Activated CD8-positive, alpha-beta T cell treated with anti-CD3 and anti-CD28 coated beads, Interleukin-2, amount 10 ng/mL, durations not matched to agents 7 days and 5 days (primary cell): ENCODE measurements at regions not wholly inside any gene's neighbourhood (a gene's known extent, or its start where the extent isn't known, plus 50 kb on each side); places are given as distances from the start of the nearest gene placed in this dataset.
"Not testable (repeated sequence)": the region's sequence is repeated elsewhere in the genome, so short reads cannot be mapped to it uniquely, and the experiment has no call there.

Source experiments
- ATAC-seq: fragments of 150-1000 bp; cut with Tn5 transposase; one replicate; pipeline ENCODE4 v1.10.0; 2021; ENCODE audit warnings: moderate library complexity
- CTCF ChIA-PET: fragments of 350-600 bp; sonication (Branson Sonifier 250); formaldehyde crosslinking; loops from one replicate; lab custom pipeline; 2021; ENCODE audit warnings: antibody characterized with exemption; lab: Charles Lee
- POLR2A ChIA-PET: fragments of 350-600 bp; sonication (Branson Sonifier 250); formaldehyde crosslinking; loops from one replicate; lab custom pipeline; 2021; ENCODE audit warnings: antibody characterized with exemption; lab: Charles Lee
- DNase-seq: peaks from one replicate; pipeline ENCODE4 v3.0.0-alpha.2; 2020
- H3K27ac Mint-ChIP-seq: one replicate; pipeline ENCODE4 v1.8.0; 2021; ENCODE audit warnings: mild to moderate bottlenecking, mixed read lengths
- H3K27me3 Mint-ChIP-seq: one replicate; pipeline ENCODE4 v1.8.0; 2021; ENCODE audit warnings: low read depth, mixed read lengths
- H3K36me3 Mint-ChIP-seq: one replicate; pipeline ENCODE4 v1.8.0; 2021; ENCODE audit warnings: low read depth, mixed read lengths
- H3K4me1 Mint-ChIP-seq: one replicate; pipeline ENCODE4 v1.8.0; 2021; ENCODE audit warnings: low read depth, mixed read lengths
- H3K4me3 Mint-ChIP-seq: one replicate; pipeline ENCODE4 v1.8.0; 2021; ENCODE audit warnings: mild to moderate bottlenecking, mixed read lengths
- H3K9me3 Mint-ChIP-seq: one replicate; pipeline ENCODE4 v1.8.0; 2022; ENCODE audit warnings: mixed read lengths; ENCODE audit not compliant: insufficient read depth

DNA sequence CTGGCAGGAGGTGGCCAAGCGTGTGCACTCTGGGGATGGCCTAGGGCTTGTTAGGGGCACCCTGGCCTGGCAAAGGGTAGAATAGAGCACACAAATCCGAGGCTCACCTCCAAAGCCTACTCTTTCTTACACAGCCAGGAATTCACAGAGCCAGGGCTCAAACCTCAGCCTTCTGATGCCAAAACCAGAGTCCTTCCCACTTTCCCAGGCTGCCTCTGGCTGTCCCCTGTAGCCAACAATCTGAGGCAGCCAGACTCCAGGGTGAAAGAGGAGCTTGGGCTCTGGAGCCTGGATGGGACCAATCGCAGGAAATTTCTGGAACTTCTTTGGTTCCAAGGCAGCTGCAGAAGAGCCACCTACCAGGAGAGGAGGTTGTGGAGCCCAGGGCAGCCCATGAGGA is 127.9 kb downstream of the COPRS start:
- ChIA-PET CTCF (no interaction called here), POLR2A (no interaction called here)
- Mint-ChIP-seq H3K4me1 (no peaks in the 10 kb centered on the region), H3K27me3 (peaks cover 3% of the 10 kb centered on the region), H3K9me3 (no peaks in the 10 kb centered on the region), H3K27ac (no peak overlapping the region), H3K4me3 (no peak overlapping the region), H3K36me3 (no peaks in the 10 kb centered on the region)
- DNase-seq (no peak), ATAC-seq (no peak)

DNA sequence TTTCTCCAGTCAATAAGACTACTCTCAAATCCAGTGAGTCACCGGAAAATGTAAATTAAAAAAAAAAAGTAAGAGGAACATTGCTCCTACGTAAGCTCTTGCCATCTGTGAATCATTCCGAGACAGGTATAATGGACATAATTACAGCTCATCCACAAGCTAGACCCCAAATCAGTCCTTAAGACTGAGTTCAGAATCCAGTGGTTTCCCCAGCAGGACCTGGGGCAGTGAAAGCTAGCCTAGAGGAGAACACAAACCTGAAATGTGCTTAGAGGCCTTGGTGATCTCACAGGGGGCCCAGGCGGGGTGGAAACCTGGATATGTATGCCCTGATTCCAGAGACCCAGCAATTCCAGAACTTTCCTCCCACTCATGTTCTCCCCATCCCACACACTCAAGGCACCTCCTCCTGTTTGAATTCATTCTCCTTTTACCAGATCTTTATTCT is 132.0 kb downstream of the COPRS start:
- ChIA-PET POLR2A (no interaction called here), CTCF (no interaction called here)
- DNase-seq (no peak), ATAC-seq (no peak)
- no peaks in the 10 kb centered on the region for H3K4me1 Mint-ChIP-seq
- no peak overlapping the region for H3K4me3 Mint-ChIP-seq
- no peaks in the 10 kb centered on the region for H3K27me3 Mint-ChIP-seq
- H3K27ac Mint-ChIP-seq = no peak overlapping the region
- no peaks in the 10 kb centered on the region for H3K36me3 Mint-ChIP-seq
- no peaks in the 10 kb centered on the region for H3K9me3 Mint-ChIP-seq

DNA sequence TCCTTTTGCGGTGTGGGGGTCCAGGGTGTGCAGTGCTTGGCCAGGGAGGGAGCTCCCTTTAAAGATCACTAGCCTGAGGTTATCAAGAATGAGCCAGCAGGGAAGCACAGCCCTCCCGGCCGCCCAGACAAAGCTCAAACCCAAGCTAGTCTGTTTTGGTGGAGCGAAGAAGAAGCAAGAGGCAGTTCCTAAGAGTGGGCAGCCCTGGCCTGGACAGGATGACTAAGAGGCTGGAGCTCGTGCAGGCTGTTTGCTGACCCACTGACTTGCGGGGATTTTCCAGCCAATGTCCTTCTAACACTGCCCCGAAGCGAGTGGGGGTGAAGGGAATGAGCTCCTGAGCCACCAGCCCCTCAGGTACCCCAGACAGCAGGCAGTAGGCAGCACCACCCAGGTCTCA is 134.4 kb downstream of the COPRS start:
- Mint-ChIP-seq H3K27me3 (peaks cover 6% of the 10 kb centered on the region), H3K4me3 (no peak overlapping the region), H3K27ac (no peak overlapping the region), H3K9me3 (no peaks in the 10 kb centered on the region), H3K4me1 (no peaks in the 10 kb centered on the region), H3K36me3 (no peaks in the 10 kb centered on the region)
- ATAC-seq = no peak
- no peak for DNase-seq
- CTCF ChIA-PET = interaction anchor here (1.4 kb wide), 1 partner anchor 118 kb away, joined by 3 read pairs; no protein-coding TSS in a partner anchor
- POLR2A ChIA-PET = no interaction called here

DNA sequence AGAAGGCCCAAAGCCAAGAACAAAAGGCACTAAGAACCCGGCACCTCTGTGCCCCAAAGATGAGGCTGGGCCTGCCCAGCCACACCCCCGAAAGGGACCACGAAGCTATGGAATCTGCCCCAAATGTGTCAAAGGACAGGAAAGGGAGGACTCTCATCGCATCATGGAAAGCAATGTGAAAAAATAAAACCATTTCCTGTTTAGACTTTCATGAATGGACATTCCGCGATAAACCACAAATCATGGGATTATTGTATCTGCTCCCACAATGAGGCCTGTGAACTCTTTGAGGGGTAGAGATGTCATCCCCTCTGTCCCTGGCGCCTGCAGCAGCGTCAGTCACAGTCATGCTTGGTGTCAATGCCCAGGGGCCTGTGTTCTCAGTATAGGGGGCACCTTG is 135.0 kb downstream of the COPRS start:
- ChIA-PET CTCF (no interaction called here), POLR2A (no interaction called here)
- no peak overlapping the region for H3K4me3 Mint-ChIP-seq
- no peaks in the 10 kb centered on the region for H3K9me3 Mint-ChIP-seq
- H3K36me3 Mint-ChIP-seq = no peaks in the 10 kb centered on the region
- no peak overlapping the region for H3K27ac Mint-ChIP-seq
- ATAC-seq = no peak
- peaks cover 6% of the 10 kb centered on the region for H3K27me3 Mint-ChIP-seq
- no peak for DNase-seq
- no peaks in the 10 kb centered on the region for H3K4me1 Mint-ChIP-seq

DNA sequence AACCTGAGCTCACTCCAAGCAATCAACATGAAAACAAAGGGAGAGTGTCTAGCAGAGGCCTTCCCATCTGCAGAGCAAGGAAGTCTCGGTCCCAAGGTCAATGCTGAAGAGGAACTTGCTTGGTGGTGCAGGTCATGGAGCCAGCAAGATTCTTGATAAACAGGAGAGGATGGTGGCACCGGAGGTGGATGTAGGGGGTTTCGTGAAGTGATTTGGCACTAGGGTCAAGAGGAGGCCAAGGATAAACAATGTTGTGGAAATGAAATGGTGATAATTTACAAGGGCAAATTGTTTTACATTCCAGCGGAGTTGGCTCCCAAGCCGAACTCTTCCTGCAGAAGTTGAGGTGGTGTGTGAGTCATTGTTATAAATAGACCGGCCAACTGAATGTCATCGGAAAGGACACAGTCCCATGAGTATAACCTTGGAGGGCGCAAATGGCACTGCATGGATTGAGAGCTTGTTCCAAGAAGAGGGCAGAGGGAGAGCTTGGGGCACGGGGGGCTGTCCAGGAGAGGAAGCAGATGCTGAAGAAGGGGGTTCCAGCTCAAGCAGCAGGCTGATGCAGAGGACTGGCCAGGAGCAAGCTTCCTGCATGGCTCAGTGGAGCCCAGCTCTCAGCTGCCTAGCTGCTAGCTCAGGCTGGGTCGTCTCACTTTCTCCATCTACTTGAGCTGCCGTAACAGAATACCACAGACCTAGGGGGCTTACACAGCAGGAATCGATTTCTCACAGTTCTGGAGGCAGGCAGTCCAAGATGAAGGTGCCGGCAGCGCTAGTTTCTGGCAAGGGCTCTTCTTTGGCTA is 136.6 kb downstream of the COPRS start:
- no peak for DNase-seq
- no peaks in the 10 kb centered on the region for H3K36me3 Mint-ChIP-seq
- H3K27me3 Mint-ChIP-seq = peaks cover 6% of the 10 kb centered on the region
- H3K27ac Mint-ChIP-seq = no peak overlapping the region
- no peaks in the 10 kb centered on the region for H3K4me1 Mint-ChIP-seq
- ATAC-seq = no peak
- CTCF ChIA-PET = no interaction called here
- no peak overlapping the region for H3K4me3 Mint-ChIP-seq
- no peaks in the 10 kb centered on the region for H3K9me3 Mint-ChIP-seq
- POLR2A ChIA-PET = no interaction called here

DNA sequence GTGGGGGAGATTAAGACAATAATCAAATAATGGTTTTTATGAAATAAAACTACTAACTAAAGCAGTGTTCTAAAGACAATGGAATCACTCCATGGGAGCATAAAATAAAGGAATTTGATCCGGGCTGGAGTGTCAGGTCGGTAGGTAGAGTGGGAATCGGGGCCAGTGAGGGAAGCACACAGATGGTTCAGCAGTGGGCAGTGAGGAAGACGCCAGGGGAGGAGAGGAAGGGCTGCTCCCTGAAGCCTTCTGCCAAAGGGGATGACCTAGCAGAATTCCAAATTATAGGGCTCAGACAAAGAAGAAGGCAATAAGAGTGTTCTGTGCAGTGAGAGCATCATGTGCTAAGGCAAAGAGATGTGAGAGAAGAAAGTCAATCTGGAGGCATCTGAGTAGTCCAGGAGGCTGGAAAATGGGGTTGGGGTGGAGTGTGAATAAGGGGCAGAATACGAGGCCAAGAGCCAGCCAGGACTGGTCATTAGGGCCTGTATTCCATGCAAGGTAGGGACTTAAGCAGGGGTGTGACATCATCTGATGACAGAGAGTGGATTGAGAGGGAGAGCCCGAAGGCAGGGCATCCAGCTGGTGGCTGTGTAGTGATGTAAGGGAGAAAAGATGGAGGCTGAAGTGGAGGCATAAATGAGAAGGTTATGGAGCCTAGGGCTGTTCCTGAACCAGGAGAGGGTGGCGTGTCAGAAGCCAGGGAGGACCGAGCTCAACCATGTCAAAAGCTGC is 137.6 kb downstream of the COPRS start:
- Mint-ChIP-seq H3K27ac (no peak overlapping the region), H3K4me3 (no peak overlapping the region), H3K4me1 (no peaks in the 10 kb centered on the region), H3K9me3 (no peaks in the 10 kb centered on the region), H3K27me3 (peaks cover 6% of the 10 kb centered on the region), H3K36me3 (no peaks in the 10 kb centered on the region)
- ChIA-PET CTCF (no interaction called here), POLR2A (no interaction called here)
- ATAC-seq = no peak
- DNase-seq = no peak

DNA sequence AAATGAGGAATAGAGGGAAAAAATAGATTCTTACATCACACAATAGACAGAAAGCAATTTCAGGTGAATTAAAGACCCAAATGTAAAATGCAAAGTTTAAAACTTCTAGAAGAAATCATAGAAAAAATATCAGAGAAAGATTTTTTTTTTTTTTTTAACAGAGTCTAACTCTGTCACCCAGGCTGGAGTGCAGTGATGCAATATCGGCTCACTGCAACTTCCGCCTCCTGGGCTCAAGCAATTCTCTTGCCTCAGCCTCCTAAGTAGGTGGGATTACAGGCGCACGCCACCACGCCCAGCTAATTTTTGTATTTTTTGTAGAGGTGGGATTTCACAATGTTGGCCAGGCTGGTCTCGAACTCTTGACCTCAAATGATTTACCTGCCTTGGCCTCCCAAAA is 141.8 kb downstream of the COPRS start:
- H3K9me3 Mint-ChIP-seq, CTCF ChIA-PET, H3K27ac Mint-ChIP-seq, ATAC-seq, H3K4me3 Mint-ChIP-seq, POLR2A ChIA-PET, H3K4me1 Mint-ChIP-seq, H3K27me3 Mint-ChIP-seq, H3K36me3 Mint-ChIP-seq, DNase-seq: not testable (repeated sequence)

DNA sequence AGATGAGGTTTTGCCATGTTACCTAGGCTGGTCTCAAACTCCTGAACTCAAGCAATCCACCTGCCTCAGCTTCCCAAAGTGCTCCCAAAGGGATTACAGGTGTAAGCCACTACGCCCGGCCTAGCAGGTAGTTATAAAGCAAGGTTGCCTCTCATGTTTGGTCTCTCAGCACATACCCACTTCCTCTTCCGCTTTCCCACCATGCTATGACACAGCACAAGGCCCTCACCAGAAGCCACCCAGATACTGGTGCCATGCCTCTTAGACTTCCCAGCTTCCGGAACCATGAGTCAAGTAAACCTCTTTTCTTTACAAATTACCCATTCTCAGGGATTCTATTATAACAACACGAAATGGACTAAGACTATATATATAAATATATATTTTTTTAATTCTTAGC is 143.6 kb downstream of the COPRS start:
- peaks cover 6% of the 10 kb centered on the region for H3K4me1 Mint-ChIP-seq
- H3K4me3 Mint-ChIP-seq = no peak overlapping the region
- ChIA-PET CTCF (no interaction called here), POLR2A (no interaction called here)
- H3K27ac Mint-ChIP-seq = peak overlapping the region; percentile 27
- no peaks in the 10 kb centered on the region for H3K9me3 Mint-ChIP-seq
- H3K36me3 Mint-ChIP-seq = no peaks in the 10 kb centered on the region
- H3K27me3 Mint-ChIP-seq = peaks cover 1% of the 10 kb centered on the region
- ATAC-seq (no peak), DNase-seq (peak; percentile 33)

DNA sequence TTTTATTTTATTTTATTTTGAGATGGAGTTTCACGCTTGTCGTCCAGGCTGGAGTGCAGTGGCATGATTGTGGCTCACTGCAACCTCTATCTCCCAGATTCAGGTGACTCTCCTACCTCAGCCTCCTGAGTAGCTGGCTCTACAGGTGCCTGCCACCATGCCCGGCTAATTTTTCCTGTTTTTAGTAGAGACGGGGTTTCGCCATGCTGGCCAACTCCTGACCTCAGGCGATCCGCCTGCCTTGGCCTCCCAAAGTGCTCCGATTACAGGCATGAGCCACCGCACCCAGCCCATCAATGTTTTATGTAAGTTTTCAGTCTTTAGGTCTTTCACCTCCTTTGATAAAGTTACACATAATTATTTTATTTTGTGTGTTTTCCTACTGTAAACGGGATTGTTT is 154.6 kb downstream of the COPRS start:
- ChIA-PET CTCF (no interaction called here), POLR2A (no interaction called here)
- no peak overlapping the region for H3K4me3 Mint-ChIP-seq
- H3K36me3 Mint-ChIP-seq = no peaks in the 10 kb centered on the region
- no peaks in the 10 kb centered on the region for H3K9me3 Mint-ChIP-seq
- no peak for DNase-seq
- no peaks in the 10 kb centered on the region for H3K4me1 Mint-ChIP-seq
- no peak overlapping the region for H3K27ac Mint-ChIP-seq
- ATAC-seq = no peak
- H3K27me3 Mint-ChIP-seq = peaks cover 13% of the 10 kb centered on the region

DNA sequence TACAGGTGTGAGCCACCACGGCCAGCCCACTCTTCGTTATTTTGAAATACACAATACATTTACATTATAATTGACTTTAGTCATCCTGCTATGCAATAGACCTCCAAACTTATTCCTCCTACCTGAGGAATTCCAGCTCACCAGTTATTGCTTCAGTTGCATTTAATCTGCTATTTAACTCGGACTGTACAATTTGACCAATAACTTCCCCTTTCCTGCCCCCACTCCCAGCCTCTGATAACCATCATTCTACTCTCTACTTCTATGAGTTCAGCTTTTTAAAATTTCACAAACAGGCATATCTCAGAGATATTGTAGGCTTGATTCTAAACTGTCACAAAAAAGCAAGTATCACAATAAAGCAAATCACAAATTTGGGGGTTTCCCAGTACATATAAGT is 157.0 kb downstream of the COPRS start:
- H3K4me3 Mint-ChIP-seq = no peak overlapping the region
- POLR2A ChIA-PET = no interaction called here
- CTCF ChIA-PET = no interaction called here
- H3K27me3 Mint-ChIP-seq = peaks cover 13% of the 10 kb centered on the region
- no peaks in the 10 kb centered on the region for H3K36me3 Mint-ChIP-seq
- H3K27ac Mint-ChIP-seq = no peak overlapping the region
- ATAC-seq = no peak
- no peaks in the 10 kb centered on the region for H3K4me1 Mint-ChIP-seq
- no peaks in the 10 kb centered on the region for H3K9me3 Mint-ChIP-seq
- DNase-seq = no peak

DNA sequence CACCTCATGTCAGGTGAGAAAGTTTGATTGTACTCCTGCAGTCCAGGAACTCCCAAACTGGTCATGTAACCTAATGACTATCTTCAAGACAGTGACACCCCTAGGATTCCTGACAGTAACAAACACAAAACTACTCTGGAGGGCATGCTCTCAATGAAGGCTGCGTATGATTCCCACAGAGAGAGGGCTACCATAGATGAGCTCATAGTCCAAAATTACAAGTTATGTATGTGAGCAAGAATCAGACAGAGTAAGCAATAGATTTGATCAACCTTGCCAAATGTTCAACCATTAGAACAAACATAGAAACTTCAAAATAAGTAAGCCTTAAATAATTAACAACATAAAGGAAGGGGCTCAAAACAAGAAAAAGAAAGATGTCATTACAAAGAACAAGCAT is 158.1 kb downstream of the COPRS start:
- ATAC-seq (no peak), DNase-seq (no peak)
- ChIA-PET CTCF (no interaction called here), POLR2A (no interaction called here)
- Mint-ChIP-seq H3K4me1 (no peaks in the 10 kb centered on the region), H3K36me3 (no peaks in the 10 kb centered on the region), H3K27ac (no peak overlapping the region), H3K27me3 (peaks cover 13% of the 10 kb centered on the region), H3K9me3 (no peaks in the 10 kb centered on the region), H3K4me3 (no peak overlapping the region)

DNA sequence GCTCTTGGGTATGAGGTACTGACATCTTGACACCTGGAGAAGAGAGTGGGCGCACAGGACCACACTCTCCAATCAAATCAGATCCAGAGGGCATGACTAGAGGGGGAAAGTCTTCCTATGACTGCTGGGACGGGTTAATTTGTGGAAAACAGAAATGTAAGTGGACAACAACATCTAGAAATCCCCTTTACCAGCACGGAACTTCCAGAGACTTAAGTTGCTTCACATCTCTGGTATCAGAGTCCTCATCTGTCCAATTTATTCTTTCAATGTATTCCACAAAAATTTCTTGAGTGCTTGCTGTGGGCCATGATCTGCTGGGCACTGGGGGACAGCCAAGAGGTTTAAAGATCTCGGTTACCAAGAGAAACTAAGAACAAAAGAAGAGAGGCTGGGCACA is 159.2 kb downstream of the COPRS start:
- Mint-ChIP-seq H3K27ac (no peak overlapping the region), H3K27me3 (peaks cover 11% of the 10 kb centered on the region), H3K36me3 (no peaks in the 10 kb centered on the region), H3K4me1 (no peaks in the 10 kb centered on the region), H3K4me3 (no peak overlapping the region), H3K9me3 (no peaks in the 10 kb centered on the region)
- ChIA-PET POLR2A (no interaction called here), CTCF (no interaction called here)
- ATAC-seq (no peak), DNase-seq (no peak)
